Progenitor cell of endocrine pancreas (in vitro differentiated cells): ENCODE measurements at regions not wholly inside any gene's neighbourhood (a gene's known extent, or its start where the extent isn't known, plus 50 kb on each side); places are given as distances from the start of the nearest gene placed in this dataset.
"Not testable (repeated sequence)": the region's sequence is repeated elsewhere in the genome, so short reads cannot be mapped to it uniquely, and the experiment has no call there.

Experiments
- DNase-seq: peaks from one replicate; pipeline ENCODE4 v3.0.0; 2021; ENCODE audit warnings: low spot score; ENCODE audit not compliant: unreplicated experiment
- H3K27ac Mint-ChIP-seq: 2 replicates; pipeline ENCODE4 v1.8.0; 2021; ENCODE audit warnings: mild to moderate bottlenecking, moderate library complexity, mixed read lengths
- H3K27me3 Mint-ChIP-seq: 2 replicates; pipeline ENCODE4 v1.8.0; 2021; ENCODE audit warnings: mixed read lengths
- H3K36me3 Mint-ChIP-seq: 2 replicates; pipeline ENCODE4 v1.8.0; 2022; ENCODE audit warnings: mixed read lengths; ENCODE audit not compliant: insufficient read depth
- H3K4me1 Mint-ChIP-seq: 2 replicates; pipeline ENCODE4 v1.8.0; 2021; ENCODE audit warnings: low read depth, mixed read lengths
- H3K4me3 Mint-ChIP-seq: 2 replicates; pipeline ENCODE4 v1.8.0; 2021; ENCODE audit warnings: low read depth, mild to moderate bottlenecking, moderate library complexity, mixed read lengths
- H3K9me3 Mint-ChIP-seq: 2 replicates; pipeline ENCODE4 v1.8.0; 2021; ENCODE audit warnings: low read depth, mixed read lengths
- CTCF ChIP-seq: fragments of 200-600 bp; sonication (generic); IDR thresholded peaks from one replicate; pipeline ENCODE4 v1.5.0; 2021; ENCODE audit warnings: antibody characterized with exemption, mild to moderate bottlenecking; ENCODE audit not compliant: unreplicated experiment

GRCh38 chr6:78746457-78746856, 120.9 kb upstream of the IRAK1BP1 start:
- Mint-ChIP-seq H3K4me1 (no peaks in the 10 kb centered on the region), H3K4me3 (no peak overlapping the region), H3K27ac (no peak overlapping the region), H3K27me3 (no peaks in the 10 kb centered on the region), H3K36me3 (no peaks in the 10 kb centered on the region), H3K9me3 (peaks cover 34% of the 10 kb centered on the region)
- no peak for DNase-seq
- no peak for TF ChIP-seq CTCF

- Mint-ChIP-seq H3K27ac (no peak overlapping the region), H3K9me3 (peaks cover 24% of the 10 kb centered on the region), H3K36me3 (no peaks in the 10 kb centered on the region), H3K4me3 (no peak overlapping the region), H3K27me3 (no peaks in the 10 kb centered on the region), H3K4me1 (no peaks in the 10 kb centered on the region)
- no peak for TF ChIP-seq CTCF
- no peak for DNase-seq
Measured at GRCh38 chr6:78749326-78749725, 118.0 kb upstream of the IRAK1BP1 start.

GRCh38 chr6:78758297-78758798, 109.0 kb upstream of the IRAK1BP1 start:
- not testable (repeated sequence) for H3K4me3 Mint-ChIP-seq, H3K36me3 Mint-ChIP-seq, H3K27me3 Mint-ChIP-seq, H3K4me1 Mint-ChIP-seq, DNase-seq, H3K27ac Mint-ChIP-seq, H3K9me3 Mint-ChIP-seq

- no peak for TF ChIP-seq CTCF
- H3K4me3 Mint-ChIP-seq: no peak overlapping the region
- no peaks in the 10 kb centered on the region for H3K36me3 Mint-ChIP-seq
- no peak overlapping the region for H3K27ac Mint-ChIP-seq
- no peak for DNase-seq
- H3K9me3 Mint-ChIP-seq: peaks cover 4% of the 10 kb centered on the region
- no peaks in the 10 kb centered on the region for H3K27me3 Mint-ChIP-seq
- no peaks in the 10 kb centered on the region for H3K4me1 Mint-ChIP-seq
Measured at GRCh38 chr6:78768271-78768670, 99.1 kb upstream of the IRAK1BP1 start.

- Mint-ChIP-seq H3K27me3 (no peaks in the 10 kb centered on the region), H3K4me1 (no peaks in the 10 kb centered on the region), H3K9me3 (peaks cover 4% of the 10 kb centered on the region), H3K4me3 (no peak overlapping the region), H3K36me3 (no peaks in the 10 kb centered on the region), H3K27ac (no peak overlapping the region)
- no peak for DNase-seq
- no peak for TF ChIP-seq CTCF
Measured at GRCh38 chr6:78770765-78771164, 96.6 kb upstream of the IRAK1BP1 start.

- peaks cover 2% of the 10 kb centered on the region for H3K4me1 Mint-ChIP-seq
- peaks cover 3% of the 10 kb centered on the region for H3K9me3 Mint-ChIP-seq
- no peak overlapping the region for H3K27ac Mint-ChIP-seq
Measured at GRCh38 chr6:78771586-78771985, 95.8 kb upstream of the IRAK1BP1 start.

More at GRCh38 chr6:78771586-78771985, 95.8 kb upstream of the IRAK1BP1 start:
- no peak for DNase-seq
- H3K4me3 Mint-ChIP-seq: no peak overlapping the region
- TF ChIP-seq CTCF: no peak
- H3K27me3 Mint-ChIP-seq: no peaks in the 10 kb centered on the region
- H3K36me3 Mint-ChIP-seq: no peaks in the 10 kb centered on the region
